ENCODE measurements at regions not wholly inside any gene's neighbourhood (a gene's known extent, or its start where the extent isn't known, plus 50 kb on each side); places are given as distances from the start of the nearest gene placed in this dataset.
"Not testable (repeated sequence)": the region's sequence is repeated elsewhere in the genome, so short reads cannot be mapped to it uniquely, and the experiment has no call there.

- DNase-seq (ENCODE audit: low spot score) = no peak
Measured at GRCh38 chr7:27412164-27412563, 169.6 kb downstream of the EVX1 start.

DNA sequence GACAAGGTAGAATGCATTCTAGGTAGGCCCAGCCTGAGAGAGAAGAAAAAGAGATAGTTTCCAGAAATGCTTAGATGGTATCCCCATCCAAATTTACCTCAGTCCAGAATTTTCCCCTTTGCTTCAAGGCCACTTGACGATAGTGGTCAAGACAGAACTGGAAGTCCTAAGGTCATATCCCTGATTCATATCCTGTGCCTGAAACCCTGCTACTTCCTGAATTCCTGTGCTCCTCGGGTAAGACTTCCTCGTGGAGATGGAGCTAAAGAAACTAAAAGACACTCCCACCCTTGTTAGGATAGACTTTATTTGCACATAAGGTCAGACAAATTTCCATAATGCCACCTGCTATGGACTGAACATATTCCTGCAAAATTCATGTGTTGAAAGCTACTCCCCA lies 175.9 kb downstream of the EVX1 start:
- DNase-seq (ENCODE audit: low spot score) = no peak

GRCh38 chr7:27419581-27420177 lies 177.1 kb downstream of the EVX1 start:
- no peak for DNase-seq (ENCODE audit: low spot score)

DNA sequence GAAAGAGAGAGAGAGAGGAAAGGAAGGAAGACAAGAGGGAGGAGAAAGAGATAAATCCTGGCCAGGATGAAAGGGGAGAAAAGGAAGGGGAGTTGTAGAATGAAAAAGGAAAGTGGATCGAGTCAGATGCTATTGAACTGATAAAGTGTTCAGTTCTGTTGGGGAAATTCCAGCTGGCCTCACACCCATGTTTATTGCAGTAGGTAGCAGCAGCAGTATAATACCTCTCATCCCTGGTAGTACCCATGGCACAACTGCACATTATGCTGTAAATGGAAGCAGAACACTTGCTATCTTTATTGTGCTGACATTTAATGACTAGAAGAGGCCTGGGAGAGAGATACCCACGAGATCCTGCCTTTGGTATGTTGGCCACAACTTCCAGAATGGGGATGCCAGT lies 178.1 kb downstream of the EVX1 start:
- no peak for DNase-seq (ENCODE audit: low spot score)

- DNase-seq (ENCODE audit: low spot score) = no peak
Measured at GRCh38 chr7:27423290-27423689, 180.7 kb downstream of the EVX1 start.

GRCh38 chr7:27423821-27424220 lies 181.2 kb downstream of the EVX1 start:
- no peak for DNase-seq (ENCODE audit: low spot score)

DNA sequence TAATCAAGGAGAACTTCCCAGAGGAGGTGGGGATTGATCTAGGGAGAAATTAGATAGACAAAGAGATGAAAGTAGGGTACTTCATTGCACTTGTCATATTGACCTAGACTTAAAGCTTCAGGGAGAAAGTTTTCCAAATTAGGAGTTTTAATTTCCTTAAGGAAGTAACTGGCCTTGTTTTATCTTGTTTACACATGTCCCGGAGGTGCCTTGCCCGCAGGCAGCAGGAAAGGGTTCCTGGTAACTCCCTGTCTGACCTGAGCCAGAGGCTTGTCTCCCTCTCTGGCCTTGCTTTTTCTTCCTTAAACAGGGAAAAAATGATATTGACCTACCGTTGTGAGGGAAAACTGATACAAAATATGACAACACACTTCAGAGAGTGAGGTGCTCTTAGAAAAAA lies 181.6 kb downstream of the EVX1 start:
- no peak for DNase-seq (ENCODE audit: low spot score)

DNA sequence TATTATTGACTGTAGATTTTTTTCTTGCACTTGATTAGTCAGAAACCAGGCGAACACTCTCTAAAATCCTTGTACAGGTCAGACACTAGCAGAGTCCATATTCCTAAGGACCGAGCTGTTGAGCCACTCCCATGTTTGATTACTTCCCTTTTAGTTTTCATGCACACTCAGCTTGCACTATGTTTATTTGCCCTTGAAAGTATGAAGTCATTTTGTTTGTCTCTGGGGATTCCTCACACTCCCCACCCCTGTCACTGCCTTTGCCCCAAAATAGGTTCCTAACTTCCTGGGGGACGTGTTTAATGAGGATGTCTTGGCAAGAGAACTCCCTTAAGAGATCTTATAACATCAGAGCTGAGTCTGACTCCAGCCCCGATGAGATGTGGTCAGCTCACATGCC lies 182.1 kb downstream of the EVX1 start:
- DNase-seq (ENCODE audit: low spot score) = no peak

DNA sequence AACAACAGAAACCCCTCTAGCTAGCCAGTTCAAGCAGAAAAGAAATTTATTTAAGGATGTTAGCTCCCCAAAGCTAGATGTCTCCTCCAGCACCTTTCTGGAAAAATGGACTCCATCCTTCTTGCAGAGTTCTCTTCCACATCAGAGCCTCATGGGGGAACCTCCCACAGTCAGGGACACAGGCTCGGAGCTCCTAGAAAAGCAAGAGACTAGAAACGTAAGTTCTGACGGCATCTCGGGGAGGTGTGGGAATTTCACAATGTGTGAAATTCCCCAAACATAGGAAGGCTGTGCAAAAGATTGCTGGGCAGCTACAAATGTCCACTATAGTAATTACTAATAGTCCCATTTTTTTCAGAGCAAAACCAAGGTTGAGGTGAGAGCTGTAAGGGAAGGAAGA lies 184.8 kb downstream of the EVX1 start:
- DNase-seq (ENCODE audit: low spot score) = no peak

DNA sequence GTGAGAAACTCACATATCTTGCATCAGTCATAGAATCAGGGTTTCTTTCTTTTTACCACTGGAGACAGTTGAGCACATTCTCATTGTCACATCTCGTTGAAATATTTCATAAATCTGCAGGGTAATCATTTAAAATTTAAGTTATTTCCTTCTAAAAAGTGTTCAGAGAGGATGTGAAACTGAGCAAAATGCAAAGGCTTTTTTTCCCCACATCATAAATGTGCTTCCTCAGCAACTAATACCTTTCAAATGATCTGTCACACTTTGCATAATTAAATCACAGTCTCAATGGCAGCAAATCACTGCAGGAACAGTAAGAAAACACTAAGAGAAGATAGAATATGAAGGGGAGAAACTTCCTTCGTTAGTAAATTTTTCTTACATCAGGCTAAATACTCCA lies 187.5 kb downstream of the EVX1 start:
- DNase-seq (ENCODE audit: low spot score) = no peak

GRCh38 chr7:27431465-27431864 lies 188.9 kb downstream of the EVX1 start:
- no peak for DNase-seq (ENCODE audit: low spot score)

DNA sequence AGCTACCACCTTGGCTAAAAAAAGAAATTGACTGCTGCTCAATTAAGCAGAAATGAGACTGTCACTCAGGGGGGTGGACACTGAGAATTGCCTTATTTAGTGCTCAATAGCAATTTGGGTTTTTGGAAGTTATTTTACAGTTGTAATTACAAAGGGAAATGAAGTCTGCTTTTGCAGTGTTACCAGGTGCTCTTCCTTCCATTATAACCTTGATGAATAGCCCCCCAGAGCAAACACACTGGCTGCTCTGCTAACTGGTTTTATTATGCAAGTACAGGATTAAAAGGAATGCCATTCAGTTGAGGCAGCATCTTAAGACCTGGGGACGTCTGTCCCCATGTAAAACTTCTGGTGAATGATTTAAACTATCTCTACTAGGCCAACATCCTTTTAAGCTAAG lies 191.0 kb downstream of the EVX1 start:
- DNase-seq (ENCODE audit: low spot score) = no peak

GRCh38 chr7:27434756-27435400 lies 192.3 kb downstream of the EVX1 start:
- no peak for DNase-seq (ENCODE audit: low spot score)

DNA sequence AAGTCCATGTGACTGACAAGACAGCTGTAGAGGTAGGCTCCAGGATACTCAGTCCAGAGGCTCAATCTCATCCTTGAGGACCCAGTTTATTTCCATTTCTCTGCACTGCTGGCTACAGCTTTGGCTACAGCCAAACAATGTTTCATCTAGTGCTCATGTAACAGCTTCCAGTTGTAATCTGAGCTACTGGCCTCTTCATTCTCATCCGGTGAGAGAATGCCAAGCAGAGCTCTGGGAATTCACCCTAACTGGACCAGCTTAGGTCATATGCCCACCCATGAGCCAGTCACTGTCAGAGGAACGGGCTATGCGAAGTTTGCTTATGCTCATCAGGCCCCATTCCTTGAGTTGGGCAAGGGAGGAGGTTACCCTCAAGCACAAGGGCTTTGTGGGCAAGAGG lies 192.9 kb downstream of the EVX1 start:
- no peak for DNase-seq (ENCODE audit: low spot score)

DNA sequence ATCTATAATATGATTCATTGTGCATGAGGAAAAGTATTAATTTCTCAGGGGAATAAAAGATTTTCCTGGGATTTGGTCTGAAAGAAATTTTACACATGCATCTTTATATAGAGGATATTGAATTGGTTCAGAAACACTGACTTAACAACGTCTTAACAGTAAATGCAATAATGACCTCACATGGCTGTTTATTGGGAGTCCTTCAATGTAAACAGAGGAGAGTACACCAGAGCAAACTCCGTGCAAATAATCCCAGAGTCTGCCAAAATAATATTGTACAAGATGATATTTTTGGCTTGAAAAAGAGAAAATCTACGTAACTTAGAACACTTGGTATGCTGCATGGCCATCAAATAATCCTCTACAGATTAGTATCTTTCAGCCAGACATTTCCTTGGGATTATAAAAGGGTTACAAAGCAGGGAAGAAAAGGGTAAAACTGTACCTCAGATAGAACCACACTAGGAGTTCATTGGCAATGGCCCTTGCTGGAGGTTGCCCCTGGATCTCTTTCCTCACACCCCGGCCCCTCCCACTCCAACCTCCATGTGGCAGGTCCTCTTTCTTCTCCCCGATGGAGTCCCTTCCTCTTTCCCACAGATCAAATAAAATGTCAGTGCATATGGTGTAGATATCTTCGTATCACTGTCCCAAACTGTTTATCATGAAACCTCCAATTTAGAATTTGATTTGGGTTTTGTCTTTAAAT lies 196.4 kb downstream of the EVX1 start:
- DNase-seq (ENCODE audit: low spot score) = no peak

GRCh38 chr7:27442455-27442854 lies 199.9 kb downstream of the EVX1 start:
- DNase-seq (ENCODE audit: low spot score) = no peak

DNA sequence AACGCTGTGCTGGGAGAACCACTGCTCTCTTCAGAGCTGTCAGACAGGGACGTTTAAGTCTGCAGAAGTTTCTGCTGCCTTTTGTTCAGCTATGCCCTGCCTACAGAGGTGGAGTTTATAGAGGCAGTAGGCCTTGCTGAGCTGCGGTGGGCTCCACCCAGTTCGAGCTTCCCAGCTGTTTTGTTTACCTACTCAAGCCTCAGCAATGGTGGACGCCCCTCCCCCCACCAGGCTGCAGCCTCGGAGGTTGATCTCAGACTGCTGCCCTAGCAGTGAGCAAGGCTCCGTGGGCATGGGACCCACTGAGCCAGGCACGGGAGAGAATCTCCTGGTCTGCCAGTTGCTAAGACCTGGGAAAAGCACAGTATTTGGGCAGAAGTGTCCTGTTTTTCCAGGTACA lies 206.4 kb downstream of the EVX1 start:
- not testable (repeated sequence) for DNase-seq (ENCODE audit: low spot score)

GRCh38 chr7:27453702-27454405 lies 208.8 kb downstream of the HIBADH start:
- no peak for DNase-seq (ENCODE audit: low spot score)

- peak; percentile 5 for DNase-seq (ENCODE audit: low spot score)
Measured at GRCh38 chr7:27457120-27457519, 205.6 kb downstream of the HIBADH start.

DNA sequence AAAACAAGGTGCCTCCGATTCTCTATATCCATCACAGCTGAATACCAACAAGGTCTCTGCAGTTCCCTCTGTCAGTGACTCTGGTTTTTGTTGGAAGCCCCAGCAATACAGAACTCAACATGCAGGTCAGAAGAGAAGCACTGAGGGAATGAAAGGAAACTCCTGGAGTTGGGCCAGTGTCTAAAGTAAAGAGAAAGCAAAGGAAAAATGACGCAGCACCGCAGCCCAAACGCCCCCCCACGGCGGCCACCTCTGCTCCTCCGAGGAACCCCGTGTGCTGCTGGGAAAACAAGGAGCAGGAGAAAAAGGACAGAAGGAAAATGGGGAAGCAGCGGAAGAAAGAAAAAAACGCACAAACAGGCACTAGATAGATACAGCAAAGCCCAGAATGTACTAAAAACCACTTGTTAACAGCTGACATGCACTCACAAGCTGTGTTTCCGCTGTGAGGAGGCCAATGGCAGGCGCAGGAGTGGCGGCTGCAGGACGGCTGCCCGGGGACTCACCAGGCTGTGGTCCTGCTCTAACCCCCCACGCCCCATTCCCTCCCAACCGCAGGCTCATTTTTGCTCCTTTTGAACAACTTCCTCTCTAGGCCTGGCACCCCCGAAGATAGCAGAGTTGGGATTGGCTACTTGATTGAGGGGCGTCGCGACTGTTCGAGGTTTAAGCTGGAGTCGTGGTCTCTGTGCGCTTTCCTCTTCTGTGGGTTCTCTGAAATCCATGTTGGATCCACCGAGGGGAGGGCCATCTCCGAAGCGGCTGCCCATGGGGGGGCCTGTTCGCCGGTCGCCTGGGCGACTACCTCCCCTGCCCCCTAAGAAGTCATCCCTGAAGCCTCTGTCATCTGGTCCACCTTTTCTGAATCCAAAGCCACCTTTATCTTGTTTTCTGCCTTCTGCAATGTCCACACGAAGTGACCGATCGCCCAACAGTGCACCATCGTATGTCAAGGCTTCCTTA lies 204.8 kb downstream of the HIBADH start:
- DNase-seq (ENCODE audit: low spot score) = not testable (repeated sequence)

GRCh38 chr7:27459021-27459730 lies 203.5 kb downstream of the HIBADH start:
- no peak for DNase-seq (ENCODE audit: low spot score)

All from globus pallidus (tissue), 1 donor.